Right atrium auricular region (tissue), 2 donors: ENCODE measurements at regions not wholly inside any gene's neighbourhood (a gene's known extent, or its start where the extent isn't known, plus 50 kb on each side); places are given as distances from the start of the nearest gene placed in this dataset.

Experiments
- DNase-seq: peaks from one replicate; pipeline ENCODE4 v3.0.0-alpha.2; 2019; ENCODE audit warnings: low spot score
- H3K27ac ChIP-seq, 2 donors: fragments of 200-600 bp; sonication (generic); 1 replicate in 1 of 2; 2 replicates in 1 of 2; pipeline ENCODE4 v1.5.1; 2016 to 2019
- H3K27me3 ChIP-seq, 2 donors: fragments of 200-600 bp; sonication (generic); one replicate each; pipeline versions ENCODE4 v1.5.1 to v1.6.0; 2017 to 2019
- H3K36me3 ChIP-seq: fragments of 200-600 bp; sonication (generic); one replicate; pipeline ENCODE4 v1.5.1; 2016
- H3K4me1 ChIP-seq, 2 donors: fragments of 200-600 bp; sonication (generic); one replicate each; pipeline versions ENCODE4 v1.5.1 to v1.6.0; 2017 to 2019
- H3K4me3 ChIP-seq, 2 donors: fragments of 200-600 bp; sonication (generic); 1 replicate in 1 of 2; 2 replicates in 1 of 2; pipeline ENCODE4 v1.5.1; 2017 to 2019; ENCODE audit warnings: mild to moderate bottlenecking in 1 of 2, moderate library complexity in 1 of 2
- H3K9me3 ChIP-seq, 2 donors: fragments of 200-600 bp; sonication (generic); one replicate each; pipeline ENCODE4 v1.5.1; 2019
- CTCF ChIP-seq, 2 donors: fragments of 200-600 bp; sonication (generic); IDR thresholded peaks; one replicate each; pipeline ENCODE4 v1.5.1; 2019; ENCODE audit warnings: antibody characterized with exemption in 2 of 2

GRCh38 chr14:71497645-71498086 lies 434.6 kb upstream of the RGS6 start:
- no peak overlapping the region for H3K27ac ChIP-seq
- no peaks in the 10 kb centered on the region for H3K4me1 ChIP-seq
- no peaks in the 10 kb centered on the region for H3K36me3 ChIP-seq
- no peak for TF ChIP-seq CTCF (IDR thresholded peaks at IDR 0.05)
- H3K9me3 ChIP-seq, result no peaks in the 10 kb centered on the region
- H3K27me3 ChIP-seq, result no peaks in the 10 kb centered on the region
- no peak for DNase-seq
- H3K4me3 ChIP-seq, result no peak overlapping the region

GRCh38 chr14:71498212-71498611 lies 434.0 kb upstream of the RGS6 start:
- no peaks in the 10 kb centered on the region for H3K4me1 ChIP-seq

GRCh38 chr14:71499018-71499417 lies 433.2 kb upstream of the RGS6 start:
- Histone ChIP-seq H3K27me3 (no peaks in the 10 kb centered on the region), H3K36me3 (no peaks in the 10 kb centered on the region), H3K4me1 (no peaks in the 10 kb centered on the region), H3K9me3 (no peaks in the 10 kb centered on the region), H3K27ac (no peak overlapping the region), H3K4me3 (no peak overlapping the region)
- no peak for DNase-seq
- no peak for TF ChIP-seq CTCF (IDR thresholded peaks at IDR 0.05)

More at GRCh38 chr14:71498212-71498611, 434.0 kb upstream of the RGS6 start:
- H3K27me3 ChIP-seq, result no peaks in the 10 kb centered on the region
- H3K36me3 ChIP-seq, result no peaks in the 10 kb centered on the region
- TF ChIP-seq CTCF (IDR thresholded peaks at IDR 0.05), result no peak
- H3K27ac ChIP-seq, result no peak overlapping the region
- H3K9me3 ChIP-seq, result no peaks in the 10 kb centered on the region
- no peak overlapping the region for H3K4me3 ChIP-seq
- DNase-seq, result no peak

GRCh38 chr14:71507681-71508080 lies 424.5 kb upstream of the RGS6 start:
- no peaks in the 10 kb centered on the region for H3K36me3 ChIP-seq
- no peaks in the 10 kb centered on the region for H3K27me3 ChIP-seq
- TF ChIP-seq CTCF (IDR thresholded peaks at IDR 0.05), result no peak
- H3K4me1 ChIP-seq, result no peaks in the 10 kb centered on the region
- H3K27ac ChIP-seq, result no peak overlapping the region
- DNase-seq, result no peak
- no peak overlapping the region for H3K4me3 ChIP-seq
- H3K9me3 ChIP-seq, result no peaks in the 10 kb centered on the region

- Histone ChIP-seq H3K36me3 (no peaks in the 10 kb centered on the region), H3K4me3 (no peak overlapping the region), H3K27ac (no peak overlapping the region), H3K9me3 (no peaks in the 10 kb centered on the region), H3K27me3 (no peaks in the 10 kb centered on the region), H3K4me1 (no peaks in the 10 kb centered on the region)
- no peak for DNase-seq
- no peak for TF ChIP-seq CTCF (IDR thresholded peaks at IDR 0.05)
Measured at GRCh38 chr14:71508901-71509300, 423.3 kb upstream of the RGS6 start.

GRCh38 chr14:71511152-71511551 lies 421.1 kb upstream of the RGS6 start:
- DNase-seq, result no peak
- no peak for TF ChIP-seq CTCF (IDR thresholded peaks at IDR 0.05)
- H3K9me3 ChIP-seq, result no peaks in the 10 kb centered on the region
- no peaks in the 10 kb centered on the region for H3K36me3 ChIP-seq
- H3K27ac ChIP-seq, result no peak overlapping the region
- no peaks in the 10 kb centered on the region for H3K4me1 ChIP-seq
- H3K4me3 ChIP-seq, result no peak overlapping the region
- H3K27me3 ChIP-seq, result no peaks in the 10 kb centered on the region
